ENCODE measurements at regions not wholly inside any gene's neighbourhood (a gene's known extent, or its start where the extent isn't known, plus 50 kb on each side); places are given as distances from the start of the nearest gene placed in this dataset.

DNA sequence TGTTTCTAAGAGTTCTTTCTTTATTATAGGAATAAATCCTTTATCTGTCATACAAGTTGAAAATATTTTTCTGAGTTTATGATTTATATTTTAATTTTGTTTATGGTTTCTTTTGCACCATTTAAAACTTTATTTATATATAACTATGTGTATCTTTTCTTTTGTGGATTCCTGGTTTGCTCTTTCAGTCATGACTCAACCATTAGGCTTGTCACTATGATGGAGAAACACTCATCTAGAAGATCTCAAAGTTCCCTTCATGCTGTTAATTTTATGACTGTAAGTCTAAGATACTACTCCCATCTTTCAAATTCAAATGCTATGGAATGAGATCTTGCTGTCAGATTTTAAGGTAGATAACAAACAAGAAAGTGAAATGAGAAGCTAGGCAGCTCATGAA is 199.5 kb downstream of the INHBA start:
- no peak for DNase-seq (ENCODE audit: low read depth)
- no peak overlapping the region for H3K4me3 ChIP-seq (ENCODE audit: control insufficient read depth, low read depth, low read length)
- TF ChIP-seq, protein P1, sequence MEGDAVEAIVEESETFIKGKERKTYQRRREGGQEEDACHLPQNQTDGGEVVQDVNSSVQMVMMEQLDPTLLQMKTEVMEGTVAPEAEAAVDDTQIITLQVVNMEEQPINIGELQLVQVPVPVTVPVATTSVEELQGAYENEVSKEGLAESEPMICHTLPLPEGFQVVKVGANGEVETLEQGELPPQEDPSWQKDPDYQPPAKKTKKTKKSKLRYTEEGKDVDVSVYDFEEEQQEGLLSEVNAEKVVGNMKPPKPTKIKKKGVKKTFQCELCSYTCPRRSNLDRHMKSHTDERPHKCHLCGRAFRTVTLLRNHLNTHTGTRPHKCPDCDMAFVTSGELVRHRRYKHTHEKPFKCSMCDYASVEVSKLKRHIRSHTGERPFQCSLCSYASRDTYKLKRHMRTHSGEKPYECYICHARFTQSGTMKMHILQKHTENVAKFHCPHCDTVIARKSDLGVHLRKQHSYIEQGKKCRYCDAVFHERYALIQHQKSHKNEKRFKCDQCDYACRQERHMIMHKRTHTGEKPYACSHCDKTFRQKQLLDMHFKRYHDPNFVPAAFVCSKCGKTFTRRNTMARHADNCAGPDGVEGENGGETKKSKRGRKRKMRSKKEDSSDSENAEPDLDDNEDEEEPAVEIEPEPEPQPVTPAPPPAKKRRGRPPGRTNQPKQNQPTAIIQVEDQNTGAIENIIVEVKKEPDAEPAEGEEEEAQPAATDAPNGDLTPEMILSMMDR (IDR thresholded peaks at IDR 0.05; ENCODE audit: control insufficient read depth, insufficient read depth, low read depth, low read length, missing control alignments) = no peak

DNA sequence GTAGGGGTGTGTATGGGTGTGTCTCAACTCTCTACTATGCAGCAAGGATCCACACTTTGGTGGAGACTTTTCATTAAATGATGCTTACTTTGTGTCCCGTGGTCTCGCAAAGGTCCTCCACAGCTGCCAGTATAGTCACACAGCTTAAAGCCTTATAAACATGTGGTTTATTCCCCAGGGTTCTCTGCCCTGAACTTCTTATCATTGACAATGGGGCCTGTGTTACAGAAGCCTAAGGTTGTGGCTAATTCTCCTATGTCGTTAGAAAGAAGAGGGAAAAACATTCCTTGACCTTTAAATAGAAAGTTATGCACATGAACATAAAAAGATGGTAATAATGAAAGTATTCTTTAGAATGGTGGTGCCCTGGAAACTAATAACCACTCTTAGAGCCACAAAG is 201.4 kb downstream of the INHBA start:
- no peak for DNase-seq (ENCODE audit: low read depth)
- TF ChIP-seq, protein P1 (IDR thresholded peaks at IDR 0.05; ENCODE audit: control insufficient read depth, insufficient read depth, low read depth, low read length, missing control alignments) = no peak
- H3K4me3 ChIP-seq (ENCODE audit: control insufficient read depth, low read depth, low read length) = no peak overlapping the region

DNA sequence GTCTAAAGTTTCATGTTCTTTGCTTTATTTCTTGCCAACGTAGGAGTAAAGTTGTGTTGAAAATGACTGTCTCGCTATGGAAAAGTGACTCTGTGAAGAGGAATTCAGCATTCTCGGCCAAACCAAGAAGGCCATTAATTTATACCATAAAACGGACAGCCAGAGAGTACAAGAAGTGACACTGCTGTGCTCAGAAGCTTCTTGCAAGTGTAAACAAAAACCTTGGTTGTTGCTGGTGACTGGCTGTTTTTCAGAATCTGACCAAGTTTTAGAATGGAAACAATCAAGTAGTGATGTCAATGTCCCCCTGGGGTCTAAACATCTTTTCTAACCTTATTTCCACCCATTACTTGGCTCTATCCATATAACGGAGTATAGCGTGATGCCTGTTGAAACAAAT is 201.9 kb downstream of the INHBA start:
- no peak for DNase-seq (ENCODE audit: low read depth)
- no peak overlapping the region for H3K4me3 ChIP-seq (ENCODE audit: control insufficient read depth, low read depth, low read length)
- TF ChIP-seq, protein P1 (IDR thresholded peaks at IDR 0.05; ENCODE audit: control insufficient read depth, insufficient read depth, low read depth, low read length, missing control alignments) = no peak

DNA sequence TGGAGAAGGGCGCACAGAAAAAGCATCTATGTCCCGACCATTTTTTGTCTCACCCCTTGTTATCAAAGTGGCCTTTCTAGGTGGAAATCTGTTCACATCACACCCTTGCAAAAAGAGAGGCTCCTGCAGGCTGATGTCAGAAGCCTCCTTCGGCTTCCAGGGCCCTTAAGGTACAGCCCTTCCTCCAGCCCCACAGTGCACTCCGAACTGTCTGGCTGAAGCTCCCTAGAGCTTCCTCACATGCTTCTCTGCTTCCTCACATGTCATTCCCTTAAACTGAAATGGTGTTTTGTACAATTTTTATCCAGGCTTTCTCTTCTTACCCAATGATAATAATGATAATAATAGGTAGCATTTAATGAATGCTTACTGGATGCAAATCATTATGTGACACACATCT is 210.3 kb downstream of the INHBA start:
- H3K4me3 ChIP-seq (ENCODE audit: control insufficient read depth, low read depth, low read length) = no peak overlapping the region
- no peak for DNase-seq (ENCODE audit: low read depth)
- TF ChIP-seq, protein P1 (IDR thresholded peaks at IDR 0.05; ENCODE audit: control insufficient read depth, insufficient read depth, low read depth, low read length, missing control alignments) = no peak

DNA sequence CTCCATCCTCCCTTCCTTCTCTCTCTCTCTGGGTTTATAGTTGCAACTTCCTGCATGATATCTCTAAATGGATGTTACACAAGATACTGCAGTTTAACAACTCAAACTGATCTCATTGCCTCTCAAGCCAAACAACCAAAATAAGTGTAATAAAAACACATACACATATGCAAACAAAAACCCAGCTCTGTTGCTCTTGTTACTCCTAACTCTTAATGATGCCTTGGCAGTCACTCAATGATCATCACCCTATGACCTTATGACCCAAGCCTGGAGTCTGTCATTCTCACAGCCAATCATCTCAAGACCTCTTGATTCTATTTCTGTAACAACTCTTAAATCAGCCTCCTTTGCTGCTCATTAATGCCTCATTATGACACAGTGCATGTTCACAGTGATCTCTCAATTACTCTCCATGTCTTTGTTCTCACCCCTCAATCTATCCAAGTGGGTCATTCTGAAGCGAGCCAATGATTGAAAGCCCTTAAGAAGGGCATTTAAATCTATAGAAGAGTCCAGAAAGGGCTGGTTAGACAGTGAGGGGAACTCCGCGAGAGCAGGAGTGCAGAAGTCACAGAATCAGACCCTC is 210.9 kb downstream of the INHBA start:
- TF ChIP-seq, protein P1 (IDR thresholded peaks at IDR 0.05; ENCODE audit: control insufficient read depth, insufficient read depth, low read depth, low read length, missing control alignments) = no peak
- DNase-seq (ENCODE audit: low read depth) = no peak
- H3K4me3 ChIP-seq (ENCODE audit: control insufficient read depth, low read depth, low read length) = no peak overlapping the region

DNA sequence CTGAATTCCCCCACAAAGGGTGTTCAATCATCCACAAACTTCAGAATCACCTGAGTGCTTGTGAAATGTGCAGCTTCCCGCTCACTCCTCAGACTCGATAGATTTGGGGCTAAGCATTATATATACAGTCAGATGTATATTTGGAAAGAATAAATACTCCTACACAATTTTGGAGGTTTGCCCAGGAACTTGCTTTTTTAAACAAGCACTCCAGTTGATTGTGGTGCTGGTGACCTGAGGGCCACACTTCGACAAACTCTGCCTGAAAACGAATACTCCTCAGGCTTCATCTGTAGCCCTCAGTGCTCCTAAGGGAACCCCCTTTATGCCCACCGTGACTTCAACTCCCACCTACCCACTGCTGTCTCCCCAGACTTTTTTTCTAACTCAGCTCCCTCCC is 211.6 kb downstream of the INHBA start:
- no peak overlapping the region for H3K4me3 ChIP-seq (ENCODE audit: control insufficient read depth, low read depth, low read length)
- no peak for DNase-seq (ENCODE audit: low read depth)
- TF ChIP-seq, protein P1 (IDR thresholded peaks at IDR 0.05; ENCODE audit: control insufficient read depth, insufficient read depth, low read depth, low read length, missing control alignments) = no peak

DNA sequence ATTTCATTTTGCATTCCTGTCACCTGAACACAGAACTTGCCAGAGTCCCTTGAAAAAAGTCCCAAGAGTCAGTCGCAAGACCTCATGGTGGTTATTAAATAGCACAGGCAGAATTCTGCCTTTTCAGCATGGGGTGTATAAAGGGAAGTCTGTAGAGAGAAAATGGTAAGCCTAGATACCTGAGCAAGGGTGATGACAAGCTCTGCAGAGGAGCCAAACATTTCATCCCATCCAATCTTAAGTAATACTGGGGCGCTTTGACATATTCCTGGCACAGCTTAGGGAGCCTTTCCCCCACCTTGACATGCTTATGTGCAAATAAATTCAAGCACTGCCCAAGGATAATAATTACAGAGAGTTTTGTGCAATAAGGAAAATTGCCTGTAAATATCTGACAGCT is 213.0 kb downstream of the INHBA start:
- DNase-seq (ENCODE audit: low read depth) = no peak

More for the DNA sequence above, 213.0 kb downstream of the INHBA start:
- TF ChIP-seq, protein P1 (IDR thresholded peaks at IDR 0.05; ENCODE audit: control insufficient read depth, insufficient read depth, low read depth, low read length, missing control alignments) = no peak
- no peak overlapping the region for H3K4me3 ChIP-seq (ENCODE audit: control insufficient read depth, low read depth, low read length)

All from AG09309 (cell line).